ENCODE measurements at regions not wholly inside any gene's neighbourhood (a gene's known extent, or its start where the extent isn't known, plus 50 kb on each side); places are given as distances from the start of the nearest gene placed in this dataset.
"Not testable (repeated sequence)": the region's sequence is repeated elsewhere in the genome, so short reads cannot be mapped to it uniquely, and the experiment has no call there.

DNA sequence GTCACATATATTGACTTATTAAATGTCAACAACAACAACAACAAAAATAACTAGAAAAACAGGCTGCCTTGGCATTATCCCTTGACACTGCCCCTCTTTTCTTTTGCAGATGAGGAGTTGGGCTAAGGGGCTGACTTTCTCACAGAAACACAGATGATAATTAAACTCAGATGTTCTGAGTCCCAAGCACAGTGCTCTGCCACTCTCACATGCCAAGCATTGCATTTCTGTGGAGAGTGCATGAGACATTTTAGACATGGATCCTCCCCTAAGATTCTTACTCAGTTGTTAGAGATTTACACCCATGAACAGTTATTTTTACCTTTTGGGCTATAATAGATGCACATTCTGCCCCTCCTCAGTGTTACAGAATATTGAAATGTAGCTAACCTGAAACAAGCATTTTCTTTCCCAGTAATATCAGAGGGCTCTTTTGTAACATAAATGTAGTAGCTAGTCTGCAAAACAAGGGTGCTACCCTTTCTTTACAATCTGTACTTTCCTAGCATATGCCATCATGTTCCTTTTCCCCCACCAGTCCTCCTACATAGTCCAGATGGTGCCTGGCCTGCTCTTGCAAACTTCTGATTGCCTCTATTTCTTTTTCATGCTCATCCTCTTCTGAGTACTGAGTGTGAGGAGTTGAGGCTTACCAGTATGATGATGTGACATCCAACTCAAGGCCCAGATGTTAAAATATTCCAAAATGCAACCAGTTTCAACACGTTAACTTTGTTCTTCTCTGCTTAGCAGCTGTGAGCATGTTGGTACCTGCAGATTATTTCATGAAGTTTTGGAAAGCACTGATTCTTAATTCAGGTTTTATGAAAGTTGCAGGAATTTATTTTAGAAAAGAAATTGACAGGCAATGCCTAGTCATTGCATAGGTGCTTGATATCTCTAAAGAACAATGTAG is 125.0 kb upstream of the ATP2B1 start:
- no peak overlapping the region for H3K27ac Mint-ChIP-seq
- no peaks in the 10 kb centered on the region for H3K4me1 Mint-ChIP-seq (ENCODE audit: low read depth)
- H3K4me3 Mint-ChIP-seq, result no peak overlapping the region
- H3K9me3 Mint-ChIP-seq, result no peaks in the 10 kb centered on the region
- H3K27me3 Mint-ChIP-seq (ENCODE audit: low read depth), result peaks cover 3% of the 10 kb centered on the region
- no peaks in the 10 kb centered on the region for H3K36me3 Mint-ChIP-seq (ENCODE audit: low read depth)

DNA sequence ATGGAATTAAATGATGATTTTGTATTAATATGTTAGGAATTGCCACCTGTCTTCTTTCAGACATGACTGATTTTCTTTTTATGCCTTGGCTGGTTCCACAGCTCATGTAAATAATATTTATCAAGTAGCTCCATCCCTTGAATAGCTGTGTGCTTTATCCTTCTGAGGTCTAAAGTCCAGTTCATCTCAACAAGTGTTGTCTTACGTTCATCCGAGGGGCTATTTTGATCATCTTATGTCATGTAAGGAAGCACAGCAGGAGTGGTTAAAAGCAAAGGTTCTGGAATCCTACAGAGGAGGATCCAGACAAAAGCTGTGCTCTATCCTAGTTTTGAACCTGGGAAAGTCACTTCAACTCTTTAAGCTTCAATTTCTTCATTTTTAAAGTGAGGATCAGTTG is 123.7 kb upstream of the ATP2B1 start:
- Mint-ChIP-seq H3K27me3 (ENCODE audit: low read depth) (peaks cover 3% of the 10 kb centered on the region), H3K4me3 (no peak overlapping the region), H3K9me3 (no peaks in the 10 kb centered on the region), H3K4me1 (ENCODE audit: low read depth) (no peaks in the 10 kb centered on the region), H3K36me3 (ENCODE audit: low read depth) (no peaks in the 10 kb centered on the region), H3K27ac (no peak overlapping the region)

DNA sequence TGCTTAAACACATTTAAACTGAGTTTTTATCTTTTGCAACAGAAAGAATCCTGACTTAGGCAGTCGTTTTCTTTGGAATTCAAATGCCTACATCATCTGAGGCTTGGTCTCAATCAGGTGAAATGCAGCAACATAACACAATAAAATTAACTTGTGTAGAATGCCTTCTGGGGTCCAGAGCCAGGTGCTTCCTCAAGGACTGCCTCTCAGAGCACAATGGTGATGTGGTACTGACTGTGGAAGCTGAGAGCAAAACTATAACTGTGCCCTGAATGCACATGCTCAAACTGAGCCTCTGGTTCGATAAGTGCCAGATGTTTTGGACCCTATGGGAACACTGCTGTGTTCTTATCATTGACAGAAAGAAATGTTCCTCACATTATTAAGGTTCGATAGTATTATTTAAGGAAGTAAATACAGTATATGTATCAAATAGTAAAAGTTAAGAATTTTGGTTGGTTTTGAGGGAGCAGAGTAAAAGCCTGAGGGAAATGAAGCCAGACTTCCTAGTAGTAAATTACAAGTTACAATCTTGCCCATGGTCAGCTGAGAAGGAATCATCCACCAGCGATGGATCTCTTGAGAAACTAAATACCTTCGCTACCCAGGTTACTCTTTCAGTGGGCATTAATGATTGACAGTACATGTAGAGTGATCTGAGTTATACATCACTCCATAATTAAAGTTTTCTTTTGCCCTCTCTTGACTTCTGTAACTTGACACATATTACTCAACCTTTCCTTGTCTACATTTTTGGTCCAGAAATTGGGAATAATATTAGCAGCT is 122.9 kb upstream of the ATP2B1 start:
- H3K36me3 Mint-ChIP-seq (ENCODE audit: low read depth), result no peaks in the 10 kb centered on the region

DNA sequence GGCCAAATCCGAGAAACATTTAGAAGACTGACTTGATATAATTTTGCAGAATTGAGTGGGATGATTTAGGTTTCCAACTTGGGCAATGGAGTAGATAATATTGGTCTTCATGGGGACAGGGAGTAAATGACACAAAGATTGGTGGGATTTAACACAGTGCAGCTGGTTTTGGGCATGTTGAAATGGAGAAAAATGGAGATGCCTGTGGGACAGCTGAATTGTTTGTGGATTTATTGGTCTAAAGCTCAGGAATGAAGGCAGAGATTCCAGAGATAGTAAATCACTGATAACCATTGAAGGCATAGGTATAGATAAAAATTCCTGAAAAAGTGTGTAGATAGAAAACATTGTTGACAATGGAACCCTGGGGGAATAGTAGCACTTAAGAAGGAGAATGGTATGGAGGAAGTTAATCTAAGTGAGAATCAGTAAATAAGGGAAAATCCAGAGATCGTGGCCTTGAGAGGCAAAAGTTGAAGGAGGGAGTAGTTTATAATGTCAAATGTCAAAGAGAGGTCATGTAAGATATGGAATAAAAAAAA is 120.9 kb upstream of the ATP2B1 start:
- Mint-ChIP-seq H3K4me1 (ENCODE audit: low read depth) (peaks cover 8% of the 10 kb centered on the region), H3K27ac (no peak overlapping the region), H3K27me3 (ENCODE audit: low read depth) (peaks cover 3% of the 10 kb centered on the region), H3K9me3 (no peaks in the 10 kb centered on the region), H3K36me3 (ENCODE audit: low read depth) (no peaks in the 10 kb centered on the region), H3K4me3 (no peak overlapping the region)

More for the DNA sequence above, 122.9 kb upstream of the ATP2B1 start:
- no peaks in the 10 kb centered on the region for H3K9me3 Mint-ChIP-seq
- no peak overlapping the region for H3K27ac Mint-ChIP-seq
- no peaks in the 10 kb centered on the region for H3K4me1 Mint-ChIP-seq (ENCODE audit: low read depth)
- H3K27me3 Mint-ChIP-seq (ENCODE audit: low read depth), result peaks cover 3% of the 10 kb centered on the region
- no peak overlapping the region for H3K4me3 Mint-ChIP-seq

DNA sequence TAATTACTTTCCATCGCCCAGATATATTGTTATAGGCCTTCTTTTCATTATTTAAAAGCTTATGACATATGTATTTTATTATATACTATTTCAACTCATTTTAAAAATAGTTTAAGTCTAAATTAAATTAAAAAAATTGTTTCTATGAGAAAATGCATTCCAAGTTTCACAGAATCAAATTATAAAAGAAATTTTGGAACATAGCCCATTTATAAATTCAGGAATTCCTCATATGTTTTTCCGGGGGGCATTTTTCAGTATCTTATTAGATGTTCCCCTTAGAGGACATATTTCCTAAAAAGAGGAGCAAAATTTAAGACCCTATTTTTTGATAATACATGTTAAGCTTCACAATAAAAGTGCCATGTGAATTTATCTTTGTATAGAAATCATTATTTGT is 119.9 kb upstream of the ATP2B1 start:
- H3K9me3 Mint-ChIP-seq, result no peaks in the 10 kb centered on the region
- peaks cover 3% of the 10 kb centered on the region for H3K27me3 Mint-ChIP-seq (ENCODE audit: low read depth)
- H3K36me3 Mint-ChIP-seq (ENCODE audit: low read depth), result no peaks in the 10 kb centered on the region
- H3K27ac Mint-ChIP-seq, result no peak overlapping the region
- H3K4me1 Mint-ChIP-seq (ENCODE audit: low read depth), result peaks cover 8% of the 10 kb centered on the region
- no peak overlapping the region for H3K4me3 Mint-ChIP-seq

DNA sequence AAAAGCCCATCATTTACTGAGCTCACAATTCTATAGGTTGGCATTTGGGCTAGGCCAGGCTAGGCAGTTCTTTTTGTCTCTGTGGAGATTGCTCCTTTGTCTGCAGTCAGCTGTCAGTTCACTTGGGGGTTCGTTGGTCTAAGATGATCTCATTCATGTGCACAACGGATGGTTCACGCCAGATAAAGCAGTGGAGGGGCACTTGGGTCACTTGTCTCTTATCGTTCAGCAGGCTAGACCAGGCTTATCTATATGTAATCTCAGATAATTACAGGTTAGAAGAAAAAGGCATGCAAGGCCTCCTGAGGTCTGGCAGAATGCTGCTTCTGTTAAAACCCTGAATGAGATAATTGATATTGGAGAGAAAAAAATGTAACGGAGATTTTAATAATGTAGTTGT is 119.0 kb upstream of the ATP2B1 start:
- Mint-ChIP-seq H3K27me3 (ENCODE audit: low read depth) (peaks cover 3% of the 10 kb centered on the region), H3K9me3 (no peaks in the 10 kb centered on the region), H3K4me3 (no peak overlapping the region), H3K4me1 (ENCODE audit: low read depth) (peaks cover 8% of the 10 kb centered on the region), H3K36me3 (ENCODE audit: low read depth) (no peaks in the 10 kb centered on the region), H3K27ac (no peak overlapping the region)

DNA sequence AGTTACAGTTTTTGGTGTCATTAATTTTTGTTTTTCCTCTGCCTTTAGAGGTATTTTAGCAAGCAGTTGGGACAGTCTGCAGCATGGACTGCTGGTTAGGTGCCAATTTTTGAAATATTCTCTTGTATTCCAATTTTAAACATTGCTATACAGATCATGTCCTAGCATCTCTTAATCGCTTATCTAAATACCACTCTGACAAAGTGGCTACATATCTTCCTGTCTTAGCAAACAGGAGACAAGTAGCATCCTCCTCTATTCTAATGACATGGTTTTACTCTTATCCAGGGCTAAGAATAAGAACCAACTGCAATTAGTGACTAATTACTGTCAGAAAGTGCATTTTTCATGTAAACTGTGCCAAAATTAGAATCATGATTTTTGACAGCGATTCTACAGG is 117.8 kb upstream of the ATP2B1 start:
- H3K9me3 Mint-ChIP-seq, result no peaks in the 10 kb centered on the region
- H3K27ac Mint-ChIP-seq, result no peak overlapping the region
- peaks cover 8% of the 10 kb centered on the region for H3K4me1 Mint-ChIP-seq (ENCODE audit: low read depth)
- H3K27me3 Mint-ChIP-seq (ENCODE audit: low read depth), result peaks cover 3% of the 10 kb centered on the region
- H3K4me3 Mint-ChIP-seq, result no peak overlapping the region
- no peaks in the 10 kb centered on the region for H3K36me3 Mint-ChIP-seq (ENCODE audit: low read depth)

DNA sequence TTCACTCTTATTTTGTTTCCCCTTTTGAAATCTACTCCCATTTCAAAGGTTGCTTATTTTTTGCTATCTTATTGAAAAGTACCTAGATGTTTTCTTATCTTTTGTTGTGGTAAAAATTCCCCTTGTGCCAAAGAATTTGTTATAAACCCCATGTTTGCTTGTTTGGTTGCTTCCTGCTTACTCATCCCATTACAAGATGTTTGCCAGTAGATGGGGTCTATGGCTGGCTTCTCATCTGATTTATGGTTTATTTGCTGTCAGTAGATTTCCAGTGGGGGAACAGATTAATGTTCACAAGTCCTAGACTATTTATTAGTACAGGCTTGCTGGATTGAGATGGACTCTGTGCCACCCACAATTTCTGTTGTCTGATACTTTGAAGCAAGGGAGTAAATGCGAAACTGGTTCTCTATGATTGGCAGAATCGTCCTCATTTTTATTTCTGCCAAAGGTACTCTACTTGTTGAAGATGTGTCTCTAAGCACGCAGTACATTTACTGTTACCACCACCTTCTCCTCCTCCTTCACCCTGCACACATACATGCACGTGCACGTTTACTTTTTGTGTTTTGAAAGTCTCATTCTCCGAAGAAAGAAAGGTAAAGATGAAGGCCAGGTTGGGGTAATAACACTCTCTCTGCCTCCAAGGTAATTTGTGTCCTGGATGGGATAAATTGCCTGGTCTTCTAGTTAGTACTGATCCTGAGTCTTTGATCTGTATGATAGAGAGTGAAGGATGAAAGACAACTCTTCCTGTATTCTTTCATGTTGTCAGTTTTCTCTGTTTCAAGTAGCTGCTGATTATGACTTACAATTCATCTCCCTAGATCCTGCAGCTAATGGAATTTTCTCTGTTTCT is 117.2 kb upstream of the ATP2B1 start:
- no peaks in the 10 kb centered on the region for H3K9me3 Mint-ChIP-seq
- H3K27me3 Mint-ChIP-seq (ENCODE audit: low read depth), result peaks cover 3% of the 10 kb centered on the region
- H3K36me3 Mint-ChIP-seq (ENCODE audit: low read depth), result no peaks in the 10 kb centered on the region
- peaks cover 8% of the 10 kb centered on the region for H3K4me1 Mint-ChIP-seq (ENCODE audit: low read depth)
- no peak overlapping the region for H3K4me3 Mint-ChIP-seq
- H3K27ac Mint-ChIP-seq, result no peak overlapping the region

DNA sequence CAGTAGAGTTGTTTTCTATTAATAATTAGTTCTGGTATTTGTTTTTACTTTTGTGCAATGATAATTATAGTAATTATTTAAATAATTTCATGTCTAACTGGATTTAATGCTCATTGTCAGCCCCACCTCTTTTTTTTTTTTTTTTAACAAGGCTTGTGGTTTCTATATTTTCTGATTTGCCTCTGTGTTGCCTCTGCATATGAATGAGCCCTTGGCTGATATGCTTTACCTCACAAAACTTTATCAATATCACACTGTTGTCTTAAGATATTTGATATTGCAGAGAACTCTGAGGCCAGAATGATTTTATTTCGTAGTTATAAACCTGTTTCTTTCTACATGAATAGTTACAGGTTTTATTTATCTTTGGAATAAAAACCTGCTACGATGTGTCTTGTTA is 116.2 kb upstream of the ATP2B1 start:
- Mint-ChIP-seq H3K4me3 (no peak overlapping the region), H3K27ac (no peak overlapping the region), H3K27me3 (ENCODE audit: low read depth) (peaks cover 3% of the 10 kb centered on the region), H3K4me1 (ENCODE audit: low read depth) (peaks cover 8% of the 10 kb centered on the region), H3K36me3 (ENCODE audit: low read depth) (no peaks in the 10 kb centered on the region), H3K9me3 (no peaks in the 10 kb centered on the region)

DNA sequence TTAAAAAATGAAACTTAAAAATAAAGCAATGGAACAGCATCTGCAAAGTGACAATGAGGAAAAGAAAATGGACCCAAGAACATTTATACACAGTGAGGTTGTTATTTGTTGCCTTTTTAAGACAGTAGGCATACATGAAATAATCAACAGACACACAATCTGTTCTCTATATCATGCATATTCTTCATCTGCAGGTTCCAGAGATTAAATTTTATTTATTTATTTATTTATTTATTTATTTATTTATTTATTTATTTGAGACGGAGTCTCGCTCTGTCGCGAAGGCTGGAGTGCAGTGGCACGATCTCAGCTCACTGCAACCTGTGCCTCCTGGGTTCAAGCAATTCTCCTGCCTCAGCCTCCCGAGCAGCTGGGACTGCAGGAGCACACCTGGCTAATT is 114.4 kb upstream of the ATP2B1 start:
- H3K27ac Mint-ChIP-seq; H3K9me3 Mint-ChIP-seq; H3K4me1 Mint-ChIP-seq (ENCODE audit: low read depth); H3K4me3 Mint-ChIP-seq; H3K27me3 Mint-ChIP-seq (ENCODE audit: low read depth); H3K36me3 Mint-ChIP-seq (ENCODE audit: low read depth): not testable (repeated sequence)

DNA sequence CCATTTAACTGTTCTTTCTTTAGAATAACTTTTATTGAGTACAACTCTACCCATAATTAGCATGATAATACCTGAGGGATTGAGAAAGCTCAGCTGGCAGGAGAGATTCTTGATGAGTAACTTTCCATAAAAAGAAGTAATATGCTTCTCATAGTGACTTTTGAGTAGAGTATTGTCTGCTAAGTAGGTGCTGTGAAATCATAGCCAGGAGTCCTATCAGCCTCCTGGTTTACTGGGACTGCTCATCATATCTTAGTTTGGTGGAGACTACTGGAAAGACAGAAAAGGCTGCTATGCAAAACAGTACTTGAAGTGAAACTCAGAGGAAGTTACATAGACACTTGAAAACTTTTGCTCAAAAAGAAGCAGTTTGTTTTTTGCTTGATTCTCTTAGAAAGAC is 113.3 kb upstream of the ATP2B1 start:
- H3K27me3 Mint-ChIP-seq (ENCODE audit: low read depth), result no peaks in the 10 kb centered on the region
- no peak overlapping the region for H3K4me3 Mint-ChIP-seq

DNA sequence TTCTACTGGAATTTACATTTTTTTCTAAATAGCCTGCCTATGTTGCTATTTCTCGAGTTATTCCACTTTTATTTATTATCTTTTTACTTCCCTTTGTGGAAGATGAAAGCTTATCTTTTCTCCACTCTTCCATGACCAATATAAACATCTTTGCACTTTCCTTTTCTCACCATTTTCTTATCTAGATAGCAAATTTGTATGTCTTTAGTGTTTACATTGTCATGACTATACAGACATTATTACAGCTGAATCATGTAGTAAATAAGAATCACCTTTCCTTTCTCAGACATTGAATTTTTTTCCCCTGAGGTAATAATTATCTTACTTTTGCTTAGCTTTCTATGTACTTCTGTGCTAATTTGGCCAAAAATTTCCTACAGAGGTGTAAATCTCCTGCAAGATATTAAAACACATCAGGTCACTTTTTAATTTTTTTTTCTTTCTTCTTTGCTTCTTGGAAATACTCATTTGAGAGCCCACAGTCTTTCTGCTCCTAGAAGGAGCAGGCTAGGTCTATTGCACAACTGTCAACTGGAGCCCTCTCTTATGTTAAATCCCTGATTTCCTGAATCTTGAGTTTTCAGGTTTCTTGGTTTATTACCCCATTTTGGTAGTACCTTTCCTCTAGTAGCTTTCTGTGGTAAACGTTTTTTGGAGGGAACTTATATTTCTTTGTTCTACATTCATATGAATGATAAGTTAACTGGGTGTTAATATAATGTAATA is 109.0 kb upstream of the ATP2B1 start:
- no peaks in the 10 kb centered on the region for H3K36me3 Mint-ChIP-seq (ENCODE audit: low read depth)
- peaks cover 4% of the 10 kb centered on the region for H3K27me3 Mint-ChIP-seq (ENCODE audit: low read depth)
- H3K4me1 Mint-ChIP-seq (ENCODE audit: low read depth), result no peaks in the 10 kb centered on the region
- H3K27ac Mint-ChIP-seq, result no peak overlapping the region
- no peaks in the 10 kb centered on the region for H3K9me3 Mint-ChIP-seq
- no peak overlapping the region for H3K4me3 Mint-ChIP-seq

More for the DNA sequence above, 113.3 kb upstream of the ATP2B1 start:
- peaks cover 8% of the 10 kb centered on the region for H3K4me1 Mint-ChIP-seq (ENCODE audit: low read depth)
- H3K27ac Mint-ChIP-seq, result no peak overlapping the region
- no peaks in the 10 kb centered on the region for H3K9me3 Mint-ChIP-seq
- H3K36me3 Mint-ChIP-seq (ENCODE audit: low read depth), result no peaks in the 10 kb centered on the region

DNA sequence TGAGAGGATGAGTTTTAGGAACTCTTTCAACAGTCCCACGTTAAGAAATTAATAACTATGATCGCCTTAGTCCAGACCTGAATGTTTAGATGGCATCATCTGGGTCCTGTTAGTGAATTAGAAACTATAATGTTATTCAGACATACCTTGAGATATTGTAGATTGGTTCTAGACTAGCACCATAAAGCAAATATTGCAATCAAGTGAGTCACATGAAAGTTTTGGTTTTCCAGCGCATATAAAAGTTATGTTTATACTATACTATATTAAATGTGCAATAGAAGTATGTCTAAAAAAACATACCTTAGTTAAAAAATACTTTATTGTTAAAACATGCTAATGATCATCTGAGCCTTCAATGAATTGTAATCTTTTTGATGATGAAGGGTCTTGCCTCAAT is 106.6 kb upstream of the ATP2B1 start:
- Mint-ChIP-seq H3K27me3 (ENCODE audit: low read depth) (peaks cover 4% of the 10 kb centered on the region), H3K9me3 (no peaks in the 10 kb centered on the region), H3K27ac (no peak overlapping the region), H3K36me3 (ENCODE audit: low read depth) (no peaks in the 10 kb centered on the region), H3K4me3 (no peak overlapping the region), H3K4me1 (ENCODE audit: low read depth) (no peaks in the 10 kb centered on the region)

DNA sequence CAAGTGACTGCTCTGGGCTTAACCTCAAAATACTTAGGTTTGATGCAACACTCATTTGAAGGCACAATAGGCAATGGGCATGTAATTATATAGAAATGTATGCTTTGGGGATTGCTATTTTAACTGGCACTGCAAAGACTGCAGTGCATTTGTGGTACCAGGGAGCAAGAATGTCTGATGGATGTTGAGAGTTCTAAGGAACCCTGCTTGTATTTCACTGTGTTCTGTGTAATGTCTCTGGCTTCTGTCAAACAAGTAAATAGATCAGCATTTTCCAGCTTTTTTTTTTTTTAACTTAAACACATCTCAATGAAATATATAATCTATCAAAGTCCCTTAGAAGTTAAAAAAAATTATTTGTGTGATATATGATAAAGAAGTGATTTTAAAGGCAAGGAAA is 94.8 kb upstream of the ATP2B1 start:
- Mint-ChIP-seq H3K27me3 (ENCODE audit: low read depth) (no peaks in the 10 kb centered on the region), H3K4me3 (no peak overlapping the region), H3K36me3 (ENCODE audit: low read depth) (no peaks in the 10 kb centered on the region), H3K9me3 (no peaks in the 10 kb centered on the region), H3K27ac (no peak overlapping the region), H3K4me1 (ENCODE audit: low read depth) (no peaks in the 10 kb centered on the region)

All from T-helper 1 cell treated with Interleukin-12 subunit alpha and Interleukin-12 subunit beta and Interleukin-4 antibody, amounts not matched to agents 30 μg/mL and 1 μg/mL, for 36 hours (primary cell).